NT2/D1 (cell line): ENCODE measurements at regions not wholly inside any gene's neighbourhood (a gene's known extent, or its start where the extent isn't known, plus 50 kb on each side); places are given as distances from the start of the nearest gene placed in this dataset.

ENCODE experiments used
- SUZ12 ChIP-seq: IDR thresholded peaks from 2 replicates; pipeline ENCODE4 v1.6.1; 2011; ENCODE audit not compliant: insufficient read length, insufficient read depth; ENCODE audit errors: extremely low read depth
- YY1 ChIP-seq: IDR thresholded peaks from 2 replicates; pipeline ENCODE4 v1.6.1; 2011; ENCODE audit not compliant: insufficient read length, insufficient read depth
- ZNF274 ChIP-seq: IDR thresholded peaks from 2 replicates; pipeline ENCODE4 v1.6.1; 2011; ENCODE audit warnings: mild to moderate bottlenecking, low read depth, low read length

GRCh38 chr11:15577519-15577918 lies 462.8 kb downstream of the INSC start:
- no peak for TF ChIP-seq YY1
- TF ChIP-seq SUZ12, result no peak
- TF ChIP-seq ZNF274, result no peak
